HG02852 (cell line): ENCODE measurements at regions not wholly inside any gene's neighbourhood (a gene's known extent, or its start where the extent isn't known, plus 50 kb on each side); places are given as distances from the start of the nearest gene placed in this dataset.
"Not testable (repeated sequence)": the region's sequence is repeated elsewhere in the genome, so short reads cannot be mapped to it uniquely, and the experiment has no call there.

ENCODE experiments used
- ATAC-seq: cut with Tn5 transposase; IDR thresholded peaks from one replicate; pipeline ENCODE4 v1.9.1; 2021; ENCODE audit warnings: mild to moderate bottlenecking, moderate library complexity; ENCODE audit not compliant: unreplicated experiment

GRCh38 chr4:38330321-38330720 is 333.7 kb upstream of the KLF3 start:
- no peak for ATAC-seq

- ATAC-seq: no peak
Measured at GRCh38 chr4:38330936-38331335, 333.1 kb upstream of the KLF3 start.

- ATAC-seq: no peak
Measured at GRCh38 chr4:38332699-38333098, 331.3 kb upstream of the KLF3 start.

GRCh38 chr4:38333219-38333618 is 330.8 kb upstream of the KLF3 start:
- ATAC-seq: no peak

GRCh38 chr4:38334791-38335190 is 329.2 kb upstream of the KLF3 start:
- ATAC-seq: no peak

- not testable (repeated sequence) for ATAC-seq
Measured at GRCh38 chr4:38338939-38339338, 325.1 kb upstream of the KLF3 start.

GRCh38 chr4:38343608-38344007 is 320.4 kb upstream of the KLF3 start:
- no peak for ATAC-seq

GRCh38 chr4:38344929-38345328 is 319.1 kb upstream of the KLF3 start:
- no peak for ATAC-seq

- ATAC-seq: no peak
Measured at GRCh38 chr4:38347251-38347650, 316.7 kb upstream of the KLF3 start.

GRCh38 chr4:38354421-38354820 is 309.6 kb upstream of the KLF3 start:
- ATAC-seq: no peak

- no peak for ATAC-seq
Measured at GRCh38 chr4:38354872-38355271, 309.1 kb upstream of the KLF3 start.

GRCh38 chr4:38356686-38357085 is 307.3 kb upstream of the KLF3 start:
- ATAC-seq: no peak

- ATAC-seq: no peak
Measured at GRCh38 chr4:38357546-38357945, 306.5 kb upstream of the KLF3 start.

GRCh38 chr4:38359113-38359512 is 304.9 kb upstream of the KLF3 start:
- ATAC-seq: no peak

GRCh38 chr4:38360201-38360600 is 303.8 kb upstream of the KLF3 start:
- ATAC-seq: no peak

- no peak for ATAC-seq
Measured at GRCh38 chr4:38364383-38364963, 299.5 kb upstream of the KLF3 start.

GRCh38 chr4:38365261-38365660 is 298.7 kb upstream of the KLF3 start:
- no peak for ATAC-seq

- ATAC-seq: no peak
Measured at GRCh38 chr4:38365748-38366310, 298.2 kb upstream of the KLF3 start.

GRCh38 chr4:38366456-38366855 is 297.5 kb upstream of the KLF3 start:
- no peak for ATAC-seq

- ATAC-seq: no peak
Measured at GRCh38 chr4:38366997-38367396, 297.0 kb upstream of the KLF3 start.

- ATAC-seq: no peak
Measured at GRCh38 chr4:38367642-38368174, 296.3 kb upstream of the KLF3 start.

GRCh38 chr4:38368613-38369012 is 295.4 kb upstream of the KLF3 start:
- no peak for ATAC-seq

- ATAC-seq: no peak
Measured at GRCh38 chr4:38371391-38371851, 292.6 kb upstream of the KLF3 start.
